H1 (cell line): ENCODE measurements at regions not wholly inside any gene's neighbourhood (a gene's known extent, or its start where the extent isn't known, plus 50 kb on each side); places are given as distances from the start of the nearest gene placed in this dataset.

ENCODE experiments used
- CTCF ChIA-PET: fragments of 300-600 bp; sonication (Branson Sonifier 250); formaldehyde crosslinking; loops from one replicate; lab custom pipeline; 2021; ENCODE audit not compliant: partially characterized antibody; lab: Charles Lee
- POLR2A ChIA-PET: fragments of 300-600 bp; sonication (Branson Sonifier 250); formaldehyde crosslinking; loops from one replicate; lab custom pipeline; 2021; ENCODE audit warnings: inconsistent platforms; ENCODE audit not compliant: partially characterized antibody; lab: Charles Lee
- DNase-seq, 2 experiments: peaks; one replicate each; pipeline versions ENCODE4 v3.0.0 to v3.0.0-alpha.2; 2010 to 2022; ENCODE audit warnings: low spot score in 2 of 2, low read depth in 1 of 2, mixed read lengths in 1 of 2
- FAIRE-seq: peaks from 2 replicates; lab custom pipeline; 2011; peaks lifted over from hg19 to GRCh38; lab: Jason Lieb, UNC
- H2AFZ ChIP-seq: 2 replicates; pipeline ENCODE4 v1.8.1; 2012; ENCODE audit warnings: low read length, inconsistent platforms
- H2AK5ac ChIP-seq: 2 replicates; pipeline ENCODE4 v1.6.1; 2013; ENCODE audit warnings: low read depth, low read length
- H2BK120ac ChIP-seq: replicated peaks from 2 replicates; pipeline ENCODE3; 2013; ENCODE audit warnings: low read depth, low read length, inconsistent platforms
- H2BK12ac ChIP-seq: 2 replicates; pipeline ENCODE4 v1.6.1; 2013; ENCODE audit warnings: low read depth, low read length
- H2BK15ac ChIP-seq: 2 replicates; pipeline ENCODE4 v1.6.1; 2013; ENCODE audit warnings: low read length
- H2BK20ac ChIP-seq: 2 replicates; pipeline ENCODE4 v1.6.1; 2013; ENCODE audit warnings: low read length
- H2BK5ac ChIP-seq: 2 replicates; pipeline ENCODE4 v1.6.1; 2013; ENCODE audit warnings: low read depth, low read length
- H3K14ac ChIP-seq: 2 replicates; pipeline ENCODE4 v1.6.1; 2013; ENCODE audit warnings: inconsistent platforms; ENCODE audit not compliant: insufficient read length
- H3K18ac ChIP-seq: 2 replicates; pipeline ENCODE4 v1.6.1; 2013; ENCODE audit warnings: low read length; ENCODE audit errors: extremely low read depth
- H3K23ac ChIP-seq: 2 replicates; pipeline ENCODE4 v1.6.1; 2013; ENCODE audit warnings: inconsistent platforms; ENCODE audit not compliant: insufficient read length
- H3K23me2 ChIP-seq: 2 replicates; pipeline ENCODE4 v1.6.1; 2013; ENCODE audit warnings: low read depth, low read length
- H3K27ac ChIP-seq: 2 replicates; pipeline ENCODE4 v1.6.1; 2011; ENCODE audit warnings: low read depth, low read length, inconsistent platforms
- H3K27me3 ChIP-seq, 4 experiments: replicated peaks in 1 of 4; 1 replicate in 1 of 4; 2 replicates in 3 of 4; pipeline versions ENCODE4 v1.6.1 to v1.8.1; 2011 to 2013; ENCODE audit warnings: low read length in 3 of 4, mild to moderate bottlenecking in 3 of 4, inconsistent platforms in 2 of 4, mixed read lengths in 2 of 4, moderate library complexity in 1 of 4; ENCODE audit not compliant: control insufficient read depth in 3 of 4, insufficient read depth in 3 of 4; ENCODE audit errors: extremely low read depth in 1 of 4
- H3K36me3 ChIP-seq, 4 experiments: 2 replicates each; pipeline versions ENCODE4 v1.6.1 to v1.8.1; 2011 to 2013; ENCODE audit warnings: mild to moderate bottlenecking in 4 of 4, low read length in 3 of 4, moderate library complexity in 2 of 4, control low read depth in 1 of 4, inconsistent platforms in 1 of 4; ENCODE audit not compliant: insufficient read depth in 4 of 4, control insufficient read depth in 2 of 4
- H3K4ac ChIP-seq: replicated peaks from 2 replicates; pipeline ENCODE3; 2013; ENCODE audit warnings: low read length, low read depth, mixed read lengths, inconsistent platforms; ENCODE audit not compliant: insufficient read length
- H3K4me1 ChIP-seq, 4 experiments: replicated peaks in 1 of 4; 1 replicate in 1 of 4; 2 replicates in 3 of 4; pipeline versions ENCODE4 v1.6.1 to v1.8.1; 2011 to 2013; ENCODE audit warnings: low read length in 3 of 4, inconsistent platforms in 2 of 4, mixed read lengths in 1 of 4; ENCODE audit not compliant: insufficient read depth in 4 of 4, control insufficient read depth in 3 of 4
- H3K4me2 ChIP-seq, 2 experiments: 2 replicates each; pipeline versions ENCODE4 v1.6.1 to v1.8.1; 2011 to 2013; ENCODE audit warnings: low read depth in 2 of 2, low read length in 2 of 2, control low read depth in 1 of 2, inconsistent platforms in 1 of 2, mild to moderate bottlenecking in 1 of 2; ENCODE audit not compliant: insufficient read depth in 1 of 2
- H3K4me3 ChIP-seq, 4 experiments: fragments of 200-600, 300-600 bp in 1 of 4; sonication (generic), shearing (Covaris generic), sonication (Bioruptor Twin) in 1 of 4; 2 replicates each; pipeline versions ENCODE4 v1.5.1 to v1.8.1; 2011 to 2016; ENCODE audit warnings: low read length in 4 of 4, low read depth in 3 of 4, control low read depth in 2 of 4, inconsistent platforms in 2 of 4, mild to moderate bottlenecking in 2 of 4, mixed read lengths in 1 of 4, moderate library complexity in 1 of 4; ENCODE audit not compliant: insufficient read depth in 2 of 4; ENCODE audit errors: extremely low read depth in 1 of 4
- H3K56ac ChIP-seq: replicated peaks from 2 replicates; pipeline ENCODE3; 2013; ENCODE audit warnings: low read depth, mild to moderate bottlenecking, mixed read lengths, low read length, inconsistent platforms; ENCODE audit not compliant: insufficient read length
- H3K79me1 ChIP-seq: 2 replicates; pipeline ENCODE4 v1.6.1; 2013; ENCODE audit warnings: low read depth, low read length, control low read depth
- H3K79me2 ChIP-seq, 2 experiments: 2 replicates each; pipeline versions ENCODE4 v1.6.1 to v1.8.1; 2012 to 2013; ENCODE audit warnings: low read length in 2 of 2, mild to moderate bottlenecking in 2 of 2, inconsistent platforms in 1 of 2; ENCODE audit not compliant: insufficient read depth in 2 of 2, control insufficient read depth in 1 of 2
- H3K9ac ChIP-seq, 4 experiments: replicated peaks in 1 of 4; 1 replicate in 1 of 4; 2 replicates in 3 of 4; pipeline versions ENCODE4 v1.6.1 to v1.8.1; 2011 to 2013; ENCODE audit warnings: low read depth in 3 of 4, low read length in 3 of 4, control low read depth in 2 of 4, mild to moderate bottlenecking in 2 of 4, moderate library complexity in 2 of 4, inconsistent platforms in 1 of 4; ENCODE audit errors: extremely low read depth in 1 of 4
- H3K9me3 ChIP-seq, 2 experiments: 2 replicates each; pipeline versions ENCODE4 v1.6.1 to v1.8.1; 2012 to 2013; ENCODE audit warnings: mild to moderate bottlenecking in 2 of 2, moderate library complexity in 2 of 2, control low read depth in 1 of 2, inconsistent platforms in 1 of 2, low read depth in 1 of 2, low read length in 1 of 2, mixed read lengths in 1 of 2; ENCODE audit not compliant: insufficient read depth in 2 of 2
- H4K20me1 ChIP-seq, 2 experiments: replicated peaks in 1 of 2; 2 replicates each; pipeline versions ENCODE3 to v1.8.1; 2011 to 2013; ENCODE audit warnings: inconsistent platforms in 2 of 2, low read length in 2 of 2, mild to moderate bottlenecking in 1 of 2; ENCODE audit not compliant: insufficient read depth in 2 of 2, control insufficient read depth in 1 of 2
- H4K5ac ChIP-seq: 2 replicates; pipeline ENCODE4 v1.6.1; 2013; ENCODE audit warnings: low read length, low read depth, mixed read lengths, inconsistent platforms; ENCODE audit not compliant: insufficient read length
- H4K8ac ChIP-seq: 2 replicates; pipeline ENCODE4 v1.8.0; 2013; ENCODE audit warnings: mild to moderate bottlenecking, moderate library complexity, low read length, inconsistent platforms; ENCODE audit not compliant: insufficient read depth; ENCODE audit errors: extremely low read depth
- H4K91ac ChIP-seq: replicated peaks from 2 replicates; pipeline ENCODE3; 2013; ENCODE audit warnings: low read length, mixed read lengths, inconsistent platforms; ENCODE audit not compliant: insufficient read length
- CBX5 ChIP-seq: fragments of 300-800, 300-1000 bp; sonication (generic); IDR thresholded peaks from 2 replicates; pipeline ENCODE4 v1.7.1; 2016; ENCODE audit warnings: antibody characterized with exemption, low read length, low read depth
- CTBP2 ChIP-seq: IDR thresholded peaks from 2 replicates; pipeline ENCODE4 v1.7.0; 2011; ENCODE audit warnings: borderline replicate concordance, mild to moderate bottlenecking, moderate library complexity, mixed read lengths, low read length; ENCODE audit not compliant: insufficient read depth, insufficient read length
- HDAC2 ChIP-seq, 2 experiments: fragments of 300-600 bp in 1 of 2; sonication (generic) in 1 of 2; IDR thresholded peaks; 2 replicates each; pipeline ENCODE4 v1.6.1; 2011 to 2012; ENCODE audit warnings: low read depth in 2 of 2, low read length in 2 of 2, mild to moderate bottlenecking in 2 of 2, moderate library complexity in 2 of 2, borderline replicate concordance in 1 of 2, inconsistent platforms in 1 of 2
- RAD21 ChIP-seq, 2 experiments: IDR thresholded peaks in 1 of 2; conservative IDR thresholded peaks in 1 of 2; 2 replicates each; pipeline ENCODE4 v1.6.1; 2011; ENCODE audit warnings: low read depth in 2 of 2, low read length in 2 of 2, improper control_type of control experiment in 1 of 2, inconsistent platforms in 1 of 2, mild to moderate bottlenecking in 1 of 2, moderate library complexity in 1 of 2
- RXRA ChIP-seq: IDR thresholded peaks from 2 replicates; pipeline ENCODE4 v1.6.1; 2011; ENCODE audit warnings: low read depth, mild to moderate bottlenecking, low read length, moderate library complexity; ENCODE audit not compliant: insufficient read depth
- SIX5 ChIP-seq: IDR thresholded peaks from 2 replicates; pipeline ENCODE4 v1.6.1; 2011; ENCODE audit warnings: mild to moderate bottlenecking, low read depth, low read length
- SP4 ChIP-seq: IDR thresholded peaks from 2 replicates; pipeline ENCODE4 v1.6.1; 2012; ENCODE audit warnings: low read length, inconsistent platforms
- SRF ChIP-seq: IDR thresholded peaks from 2 replicates; pipeline ENCODE4 v1.6.1; 2011; ENCODE audit warnings: mild to moderate bottlenecking, low read depth, low read length, moderate library complexity
- TEAD4 ChIP-seq: IDR thresholded peaks from 2 replicates; pipeline ENCODE4 v1.6.1; 2012; ENCODE audit warnings: low read depth, low read length, inconsistent platforms, mixed read lengths
- YY1 ChIP-seq: IDR thresholded peaks from 2 replicates; pipeline ENCODE4 v1.6.1; 2011; ENCODE audit warnings: low read depth, mild to moderate bottlenecking, low read length
- WGBS, 2 experiments: shearing (Covaris generic) in 1 of 2; methylation state at CpG; one replicate each; pipeline versions ENCODE4 v1.1.6 to v1.1.7; 2013 to 2015; ENCODE audit warnings: low lambda C conversion rate in 2 of 2, mixed read lengths in 2 of 2, inconsistent platforms in 1 of 2, low coverage in 1 of 2, missing lambda C conversion rate in 1 of 2; ENCODE audit not compliant: insufficient replicate concordance in 2 of 2, insufficient coverage in 1 of 2, insufficient read length in 1 of 2; ENCODE audit errors: extremely low coverage in 1 of 2, missing lambda C conversion rate in 1 of 2; 5-methylcytosine and 5-hydroxymethylcytosine counted together
- TF ChIP-seq, protein P1 (sequence below): IDR thresholded peaks from 2 replicates; pipeline ENCODE4 v1.6.1; 2011; ENCODE audit warnings: low read depth, mild to moderate bottlenecking, low read length; ENCODE audit not compliant: insufficient read depth

DNA sequence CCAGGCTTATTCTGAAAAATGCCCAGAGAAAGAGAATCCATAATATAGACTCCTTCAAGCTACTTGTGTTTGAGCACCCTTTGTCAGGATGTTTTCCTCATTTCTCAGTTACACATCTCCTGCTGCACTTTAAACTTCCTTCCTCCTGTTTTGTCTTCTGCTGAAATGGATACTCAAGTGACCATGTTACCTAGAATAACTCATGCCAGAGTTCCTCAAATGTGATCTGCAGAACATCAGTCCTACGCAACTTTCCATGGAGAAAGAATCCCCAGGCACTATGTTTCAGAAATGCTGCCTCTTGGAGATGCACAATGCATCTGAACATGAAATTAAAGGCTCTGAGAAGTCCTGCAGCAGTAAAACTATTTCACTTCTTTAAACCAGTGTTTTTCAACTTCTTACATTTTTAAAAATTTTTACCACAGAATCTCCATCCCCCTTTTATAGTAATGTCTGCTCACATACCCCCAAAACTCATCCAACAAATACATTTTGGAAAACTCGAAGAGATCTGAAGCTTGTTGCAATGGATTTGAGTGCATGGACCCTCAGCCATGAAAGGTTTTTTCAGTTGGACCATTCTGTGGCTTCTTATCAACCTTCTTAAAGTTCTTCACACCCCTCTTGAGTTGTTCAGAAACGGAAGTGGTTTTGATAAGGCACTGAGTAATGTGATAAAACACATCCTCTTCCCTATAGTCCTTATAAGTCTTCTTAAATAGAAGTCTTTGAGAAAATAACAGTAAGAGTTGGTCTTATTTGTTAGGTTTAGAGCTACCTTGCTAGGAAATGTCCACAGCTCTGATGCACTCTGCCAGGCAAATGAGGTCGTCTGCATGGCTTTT, 84.5 kb upstream of the KCNA1 start:
- Histone ChIP-seq H3K23ac (no peak overlapping the region), H3K4ac (no peak overlapping the region), H2BK12ac (no peak overlapping the region), H3K23me2 (no peaks in the 10 kb centered on the region; the same call in 1 of the 2 replicates), H3K36me3 (no peaks in the 10 kb centered on the region), H4K20me1 (no peaks in the 10 kb centered on the region), H3K9me3 (no peaks in the 10 kb centered on the region), H3K18ac (no peak overlapping the region), H4K5ac (no peak overlapping the region), H2AK5ac (no peak overlapping the region), H3K27me3 (no peaks in the 10 kb centered on the region; a peak in 1 of 7 replicates), H2BK5ac (no peak overlapping the region), H3K14ac (no peak overlapping the region), H2BK120ac (no peak overlapping the region), H3K79me2 (no peaks in the 10 kb centered on the region), H3K4me2 (no peak overlapping the region), H4K91ac (no peak overlapping the region), H3K79me1 (peaks cover 2% of the 10 kb centered on the region; the same call in 1 of the 2 replicates), H3K4me3 (no peak overlapping the region), H4K8ac (no peak overlapping the region), H2AFZ (no peak overlapping the region), H3K4me1 (peaks cover 0 to 3% (median 0%) of the 10 kb centered on the region in 4 experiments; a peak in 1 of 7 replicates), H2BK15ac (no peak overlapping the region), H3K9ac (no peak overlapping the region), H3K27ac (no peak overlapping the region), H3K56ac (no peak overlapping the region), H2BK20ac (no peak overlapping the region)
- FAIRE-seq = no peak
- 82% methylated on average over 4 of the region's 4 CpGs; no CpG with 5 or more reads in 1 of the 2 experiments for WGBS, 2 experiments
- ChIA-PET CTCF (interaction anchor here (1.6 kb wide), 1 partner anchor 33 kb away, joined by 5 read pairs; no protein-coding TSS in a partner anchor), POLR2A (no interaction called here)
- no peak for DNase-seq
- TF ChIP-seq RAD21 (IDR thresholded peaks at IDR 0.05 in 1 of 2, conservative IDR thresholded peaks at IDR 0.05 in 1 of 2; ENCODE audit: low read depth in 2 of 2, low read length in 2 of 2) (no peak), SIX5 (no peak), SP4 (no peak), CTBP2 (no peak), RXRA (no peak), HDAC2 (IDR thresholded peaks at IDR 0.05; ENCODE audit: borderline replicate concordance in 1 of 2, low read depth in 2 of 2, low read length in 2 of 2) (no peak), TEAD4 (no peak), SRF (no peak), CBX5 (no peak), YY1 (no peak)
- TF ChIP-seq, protein P1, sequence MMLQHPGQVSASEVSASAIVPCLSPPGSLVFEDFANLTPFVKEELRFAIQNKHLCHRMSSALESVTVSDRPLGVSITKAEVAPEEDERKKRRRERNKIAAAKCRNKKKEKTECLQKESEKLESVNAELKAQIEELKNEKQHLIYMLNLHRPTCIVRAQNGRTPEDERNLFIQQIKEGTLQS = no peak
